ENCODE measurements at regions not wholly inside any gene's neighbourhood (a gene's known extent, or its start where the extent isn't known, plus 50 kb on each side); places are given as distances from the start of the nearest gene placed in this dataset.

GRCh38 chr4:45280121-45280520, 553.8 kb upstream of the GNPDA2 start:
- Histone ChIP-seq H3K27ac (ENCODE audit: control insufficient read depth, insufficient read depth) (no peak overlapping the region), H3K9me3 (replicated peaks; ENCODE audit: control insufficient read depth, insufficient read depth, low read length) (no peaks in the 10 kb centered on the region; the same call in 2 of the 3 replicates), H3K36me3 (ENCODE audit: control insufficient read depth in 2 of 2, insufficient read depth in 2 of 2, low read length in 1 of 2) (no peaks in the 10 kb centered on the region), H3K4me2 (ENCODE audit: control insufficient read depth, insufficient read depth) (no peak overlapping the region), H3K27me3 (replicated peaks in 1 of 2; ENCODE audit: control insufficient read depth in 2 of 2, insufficient read depth in 2 of 2, low read length in 1 of 2) (no peaks in the 10 kb centered on the region), H3K4me3 (no peak overlapping the region), H3K4me1 (ENCODE audit: control insufficient read depth, insufficient read depth, low read length) (no peaks in the 10 kb centered on the region), H3K9ac (ENCODE audit: control insufficient read depth, insufficient read depth, low read length) (no peak overlapping the region), H2AFZ (ENCODE audit: control insufficient read depth, low read depth, low read length) (no peak overlapping the region), H4K20me1 (ENCODE audit: control insufficient read depth, insufficient read depth) (no peaks in the 10 kb centered on the region), H3K79me2 (ENCODE audit: control insufficient read depth, insufficient read depth, low read length) (no peaks in the 10 kb centered on the region)
- FAIRE-seq = no peak
- DNase-seq (ENCODE audit: low read depth, low spot score) = no peak
- BruUV-seq (replicated peaks) = no TSS peak
- intact Hi-C loops (cut with micrococcal nuclease; ENCODE audit: unreplicated experiment) (no loop called here), in situ Hi-C loops (cut with MboI) (no loop called here)
- no peak for ATAC-seq
- TF ChIP-seq MAX (IDR thresholded peaks at IDR 0.05; ENCODE audit: low read depth, low read length) = no peak
- TF ChIP-seq MXI1 (IDR thresholded peaks at IDR 0.05; ENCODE audit: low read depth, low read length) = no peak
- no peak for TF ChIP-seq BRCA1 (IDR thresholded peaks at IDR 0.05; ENCODE audit: low read depth, low read length)
- TF ChIP-seq SRF (IDR thresholded peaks at IDR 0.05; ENCODE audit: low read depth in 2 of 2, low read length in 2 of 2) = no peak
- TF ChIP-seq PAX5 (IDR thresholded peaks at IDR 0.05; ENCODE audit: borderline replicate concordance, low read depth, low read length) = no peak
- 0% methylated on average over 1 of the region's 1 CpG for WGBS (ENCODE audit: insufficient coverage, insufficient replicate concordance, low lambda C conversion rate, missing lambda C conversion rate)
- ChIA-PET CTCF (no interaction called here), POLR2A (no interaction called here), RAD21 (ENCODE audit: unreplicated experiment) (no interaction called here), SMC1A (ENCODE audit: uncharacterized antibody, unreplicated experiment) (no interaction called here)

- Histone ChIP-seq H4K20me1 (ENCODE audit: control insufficient read depth, insufficient read depth) (no peaks in the 10 kb centered on the region), H3K36me3 (ENCODE audit: control insufficient read depth in 2 of 2, insufficient read depth in 2 of 2, low read length in 1 of 2) (no peaks in the 10 kb centered on the region), H2AFZ (ENCODE audit: control insufficient read depth, low read depth, low read length) (no peak overlapping the region), H3K4me3 (no peak overlapping the region), H3K27ac (ENCODE audit: control insufficient read depth, insufficient read depth) (no peak overlapping the region), H3K27me3 (replicated peaks in 1 of 2; ENCODE audit: control insufficient read depth in 2 of 2, insufficient read depth in 2 of 2, low read length in 1 of 2) (no peaks in the 10 kb centered on the region), H3K4me1 (ENCODE audit: control insufficient read depth, insufficient read depth, low read length) (no peaks in the 10 kb centered on the region), H3K79me2 (ENCODE audit: control insufficient read depth, insufficient read depth, low read length) (no peaks in the 10 kb centered on the region), H3K9me3 (replicated peaks; ENCODE audit: control insufficient read depth, insufficient read depth, low read length) (no peaks in the 10 kb centered on the region; the same call in 2 of the 3 replicates), H3K4me2 (ENCODE audit: control insufficient read depth, insufficient read depth) (no peak overlapping the region), H3K9ac (ENCODE audit: control insufficient read depth, insufficient read depth, low read length) (no peak overlapping the region)
- no TSS peak for BruUV-seq (replicated peaks)
- ChIA-PET POLR2A (interaction anchor here (0.7 kb wide), 1 partner anchor 118 kb away, joined by 3 read pairs; no protein-coding TSS in a partner anchor), RAD21 (ENCODE audit: unreplicated experiment) (no interaction called here), SMC1A (ENCODE audit: uncharacterized antibody, unreplicated experiment) (interaction anchor here (0.7 kb wide), 1 partner anchor 439 kb away, joined by 3 read pairs; no protein-coding TSS in a partner anchor), CTCF (interaction anchor here (0.7 kb wide), 1 partner anchor 38 kb away, joined by 5 read pairs; no protein-coding TSS in a partner anchor)
- no peak for ATAC-seq
- in situ Hi-C loops (cut with MboI) (no loop called here), intact Hi-C loops (cut with micrococcal nuclease; ENCODE audit: unreplicated experiment) (no loop called here)
- FAIRE-seq = no peak
- no peak for DNase-seq (ENCODE audit: low read depth, low spot score)
- WGBS (ENCODE audit: insufficient coverage, insufficient replicate concordance, low lambda C conversion rate, missing lambda C conversion rate) = 77% methylated on average over 21 of the region's 21 CpGs
- TF ChIP-seq ZBTB11 (CRISPR knock-in tag; IDR thresholded peaks at IDR 0.05) = no peak
- no peak for TF ChIP-seq ELK1 (IDR thresholded peaks at IDR 0.05; ENCODE audit: low read depth, low read length)
- TF ChIP-seq MLLT1 (IDR thresholded peaks at IDR 0.05) = no peak
- no peak for TF ChIP-seq ZNF384 (IDR thresholded peaks at IDR 0.05; ENCODE audit: borderline replicate concordance, low read depth, low read length)
These were observed 549.5 kb upstream of the GNPDA2 start for GRCh38 chr4:45275862-45276261.

Data from GM12878 (cell line).